GM18520 (cell line): ENCODE measurements at regions not wholly inside any gene's neighbourhood (a gene's known extent, or its start where the extent isn't known, plus 50 kb on each side); places are given as distances from the start of the nearest gene placed in this dataset.

Experiments
- ATAC-seq: cut with Tn5 transposase; IDR thresholded peaks from one replicate; pipeline ENCODE4 v1.9.1; 2021; ENCODE audit not compliant: unreplicated experiment

DNA sequence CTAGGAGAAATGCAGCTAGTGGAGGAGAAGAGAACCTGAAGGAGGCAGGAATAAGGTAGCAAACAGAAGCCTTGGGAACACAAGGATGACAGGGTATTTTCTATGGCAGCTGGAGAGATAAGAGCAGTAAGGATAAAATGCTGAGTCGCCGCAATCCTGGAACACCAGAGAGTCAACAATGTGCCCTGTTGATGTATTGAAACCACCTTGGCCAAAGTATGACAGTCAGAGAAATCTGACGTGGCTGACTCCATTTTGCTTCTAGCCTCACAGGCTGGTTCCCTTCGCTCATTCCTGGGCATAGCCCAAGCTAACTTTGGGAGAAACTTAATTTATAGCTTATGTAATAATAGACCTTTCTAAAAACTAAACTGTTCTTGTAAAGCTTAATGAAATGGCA is 56.6 kb upstream of the C4orf54 start:
- ATAC-seq = no peak

DNA sequence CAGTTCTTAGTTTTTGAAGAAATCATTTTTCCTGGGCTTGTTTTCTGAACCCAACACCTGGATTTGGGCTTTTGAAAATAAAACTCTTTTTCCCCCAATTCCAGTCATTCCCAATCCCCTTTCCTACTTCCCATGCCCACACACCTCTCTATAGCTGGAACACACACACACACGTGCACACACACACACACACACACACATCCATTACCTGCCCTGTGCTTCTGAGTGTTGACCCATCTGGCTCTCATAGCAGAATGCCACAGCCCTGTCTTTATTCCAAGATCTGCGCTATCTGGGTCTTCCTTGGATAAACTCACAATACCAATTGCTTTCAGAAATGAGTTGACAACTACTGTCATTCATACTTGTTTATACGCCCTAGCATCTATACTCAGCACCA is 54.9 kb upstream of the C4orf54 start:
- ATAC-seq = no peak

DNA sequence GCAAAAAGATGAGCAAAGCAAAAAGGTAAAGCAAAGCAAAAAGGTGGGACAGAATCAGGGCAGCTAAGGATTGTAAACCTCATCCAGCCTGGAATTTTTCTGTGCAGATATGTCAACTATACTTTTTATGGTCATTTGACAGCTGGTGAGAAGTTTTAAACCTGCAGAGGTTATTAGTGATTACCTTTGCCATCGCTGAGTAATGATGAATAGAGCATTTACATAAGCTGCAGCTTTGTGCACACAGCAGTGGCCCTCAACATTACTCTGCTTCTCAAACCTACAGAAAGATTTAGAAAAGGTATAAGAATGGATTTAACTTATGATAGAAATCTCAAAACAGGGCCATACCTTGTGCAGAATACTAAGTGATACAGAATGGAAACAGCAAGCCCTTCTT is 54.5 kb upstream of the C4orf54 start:
- ATAC-seq = no peak

DNA sequence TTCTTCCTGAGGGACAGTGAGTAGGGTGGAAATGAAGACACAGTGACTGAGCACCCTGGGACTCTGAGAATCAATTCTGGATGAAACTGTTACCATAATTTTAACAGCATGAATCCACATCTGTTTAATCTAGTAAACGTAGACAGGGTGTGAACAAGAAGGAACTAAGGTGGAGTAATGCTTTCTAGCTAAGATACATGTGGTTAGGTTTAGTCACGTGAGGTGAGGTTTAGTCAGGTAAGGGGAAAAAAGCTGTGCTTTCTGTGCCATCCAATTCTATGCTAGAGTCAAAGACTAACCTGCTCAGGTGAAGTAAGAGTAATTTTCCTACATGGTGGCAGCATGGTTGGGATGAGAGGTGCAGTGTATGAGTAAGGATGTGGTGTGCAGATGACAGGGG is 54.0 kb upstream of the C4orf54 start:
- ATAC-seq = no peak

DNA sequence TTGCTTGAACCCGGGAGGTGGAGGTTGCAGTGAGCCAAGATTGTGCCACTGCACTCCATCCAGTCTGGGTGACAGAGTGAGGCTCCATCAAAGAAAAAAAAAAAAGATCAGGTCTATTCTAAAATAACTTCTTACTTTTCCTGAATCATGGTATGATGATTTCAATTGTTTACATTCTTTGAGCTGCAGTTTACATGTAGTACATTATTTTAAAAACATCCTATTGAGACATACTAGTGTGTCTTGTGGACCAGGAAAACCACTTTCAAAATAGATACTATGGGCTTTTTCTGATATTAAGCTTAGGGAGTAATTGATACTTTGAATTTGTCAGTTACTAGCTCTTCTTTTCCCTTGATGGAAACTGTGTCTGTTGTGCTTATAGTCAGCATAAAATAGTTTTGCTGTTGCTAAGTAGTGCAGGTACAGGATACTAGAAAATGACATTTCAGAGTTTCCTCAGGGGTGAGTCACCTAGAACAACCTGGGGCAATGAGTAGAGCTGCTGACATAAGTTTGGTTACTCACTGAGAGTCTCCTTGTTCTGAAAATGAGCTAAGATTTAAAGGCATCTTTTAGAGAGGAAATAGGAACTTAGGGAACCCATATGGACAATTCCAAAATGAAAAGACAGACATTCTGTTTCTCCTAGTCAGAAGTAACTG is 53.2 kb upstream of the C4orf54 start:
- ATAC-seq = no peak

DNA sequence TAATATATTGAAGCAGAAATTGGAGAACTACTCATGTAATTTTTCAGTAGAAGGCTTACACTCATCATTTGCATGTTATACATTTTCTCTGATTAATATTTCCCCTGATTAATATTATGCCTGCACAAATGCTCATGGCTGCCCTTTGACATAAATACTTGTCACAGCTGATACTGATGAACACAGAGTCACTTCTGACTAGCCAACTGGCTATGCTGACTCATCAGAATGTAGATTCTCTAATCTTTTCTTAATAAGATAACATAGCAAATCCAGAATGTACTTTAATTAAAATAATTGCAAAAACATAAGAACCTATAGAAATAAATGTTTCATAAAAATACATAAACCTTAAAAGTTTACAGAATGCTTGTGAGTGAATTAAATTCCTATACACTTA is 52.4 kb upstream of the C4orf54 start:
- no peak for ATAC-seq

DNA sequence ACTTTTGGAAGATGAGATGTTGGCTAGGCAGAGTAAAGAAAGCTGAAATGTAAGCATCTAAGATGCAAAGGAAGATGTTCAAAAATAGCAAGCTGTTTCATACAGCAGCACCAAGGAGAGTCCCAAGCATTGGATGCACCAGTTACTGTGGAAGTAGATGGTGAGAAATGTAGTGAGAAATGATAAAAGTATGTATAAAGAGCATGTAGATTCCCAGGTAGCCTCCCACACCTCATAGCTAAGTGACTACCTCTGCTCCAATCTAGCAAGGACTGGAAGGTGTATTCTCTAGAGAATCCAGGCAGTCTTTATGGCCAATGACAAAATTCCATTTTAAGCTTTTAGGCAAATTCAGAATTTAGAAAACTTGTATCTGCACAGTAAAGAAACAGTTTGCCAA is 50.9 kb upstream of the C4orf54 start:
- no peak for ATAC-seq
